Right renal pelvis (tissue), 4 donors: ENCODE measurements at regions not wholly inside any gene's neighbourhood (a gene's known extent, or its start where the extent isn't known, plus 50 kb on each side); places are given as distances from the start of the nearest gene placed in this dataset.

Experiments used
- DNase-seq, 4 donors: peaks; one replicate each; pipeline ENCODE4 v3.0.0-alpha.2; 2013; ENCODE audit warnings: low read depth in 4 of 4, low spot score in 3 of 4, missing footprints in 1 of 4

DNA sequence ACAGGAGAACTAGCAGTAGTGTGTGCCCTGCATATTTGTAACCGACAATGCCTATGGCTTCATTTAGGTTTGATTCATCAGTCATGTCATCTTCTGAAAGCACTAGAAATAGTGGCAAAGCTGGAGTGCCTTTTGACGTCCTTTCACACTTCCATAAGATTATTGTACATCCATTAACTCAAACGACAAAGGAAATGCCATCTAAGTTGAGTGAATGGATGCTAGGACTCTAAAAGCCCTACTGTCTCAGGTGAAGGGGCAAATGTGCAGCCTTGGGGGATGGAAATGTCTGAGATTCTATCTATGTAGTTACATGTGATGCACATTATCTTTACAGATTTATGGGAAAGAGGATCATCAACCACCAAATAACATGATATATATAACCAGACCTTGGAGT, 1473.6 kb downstream of the STIM2 start:
- no peak for DNase-seq

DNA sequence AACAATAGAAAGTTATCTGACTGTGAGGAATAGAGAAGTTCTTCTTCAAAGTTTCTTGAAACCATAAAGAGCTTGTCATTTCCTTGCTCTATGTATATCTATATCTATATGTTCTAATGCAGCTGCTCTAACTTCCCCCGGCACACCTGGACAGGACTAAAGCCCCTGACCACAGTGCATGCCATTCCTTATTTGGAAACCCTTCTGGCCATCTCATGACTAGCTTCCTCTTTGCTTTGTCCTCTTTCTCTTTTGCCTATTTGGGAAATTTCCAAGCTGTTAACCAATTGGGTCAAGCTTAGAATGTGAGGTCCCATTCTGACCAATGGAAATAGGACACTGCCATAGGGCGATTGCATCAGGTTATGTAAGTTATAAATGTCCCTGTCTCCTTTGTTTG, 1481.1 kb downstream of the STIM2 start:
- DNase-seq = no peak

GRCh38 chr4:28350485-28350884, 1489.8 kb downstream of the STIM2 start:
- no peak for DNase-seq

- no peak for DNase-seq
Measured at GRCh38 chr4:28351102-28351501, 1490.5 kb downstream of the STIM2 start.

DNA sequence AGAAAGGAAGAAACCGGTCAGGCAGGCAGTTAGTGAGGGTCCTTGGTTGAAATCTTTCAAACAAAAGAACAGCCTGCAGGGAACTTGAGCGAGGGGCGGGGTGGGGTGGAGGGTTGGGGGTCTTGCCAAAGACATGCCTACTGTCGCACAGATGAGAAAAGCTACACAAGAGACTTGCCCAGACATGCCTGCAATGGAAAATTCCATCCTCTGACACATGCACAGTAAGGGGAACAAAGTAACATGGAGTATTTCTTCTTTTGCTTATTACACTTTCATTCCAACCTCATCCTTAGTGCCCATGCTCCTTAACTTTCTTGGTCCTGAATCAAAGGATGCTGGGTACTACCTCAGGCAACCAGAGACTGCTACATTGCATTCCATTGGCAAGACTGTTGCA, 1491.2 kb downstream of the STIM2 start:
- DNase-seq = no peak

GRCh38 chr4:28354880-28355656, 1494.4 kb downstream of the STIM2 start:
- no peak for DNase-seq

DNA sequence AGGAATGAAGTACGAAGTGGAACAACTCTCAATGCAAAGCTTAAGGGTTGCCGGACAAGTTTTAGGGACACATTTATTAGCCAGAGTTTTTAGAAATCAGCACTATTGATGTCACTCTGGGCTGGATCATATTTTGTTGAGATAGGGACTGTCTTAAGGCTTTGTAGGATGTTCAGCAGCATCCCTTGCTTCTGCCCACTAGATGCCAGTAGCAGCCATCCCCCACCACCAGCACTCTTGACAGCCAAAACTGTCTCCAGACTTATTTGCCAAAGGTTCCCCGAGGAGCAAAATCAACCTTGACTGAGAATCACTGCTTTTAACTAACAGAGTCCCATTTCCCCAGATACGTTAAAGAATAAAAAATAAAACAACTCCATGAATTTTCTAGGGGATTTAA, 1497.3 kb downstream of the STIM2 start:
- no peak for DNase-seq

- no peak for DNase-seq
Measured at GRCh38 chr4:28358606-28359005, 1498.0 kb downstream of the STIM2 start.

DNA sequence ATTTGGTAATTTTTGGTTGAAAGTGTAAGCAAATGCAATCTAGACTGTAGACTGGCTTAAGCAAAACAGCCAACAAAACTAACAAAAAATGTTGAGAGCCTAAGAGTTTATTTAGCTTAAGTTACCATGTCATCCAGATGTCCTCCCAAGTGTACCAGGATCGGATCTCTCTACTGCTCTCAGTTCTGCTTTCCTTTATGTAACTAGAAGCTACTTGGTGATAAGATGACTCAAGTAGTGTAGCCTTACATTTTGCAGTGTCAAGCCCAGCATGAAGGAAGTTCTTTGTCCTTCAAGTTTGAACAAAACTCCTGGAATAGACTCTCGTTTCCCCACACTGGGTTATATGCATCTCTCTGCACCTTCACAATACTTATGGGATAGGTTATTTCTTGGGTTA, 1500.0 kb downstream of the STIM2 start:
- no peak for DNase-seq

GRCh38 chr4:28362169-28362568, 1501.5 kb downstream of the STIM2 start:
- DNase-seq = no peak

- no peak for DNase-seq
Measured at GRCh38 chr4:28369499-28369898, 1508.9 kb downstream of the STIM2 start.

DNA sequence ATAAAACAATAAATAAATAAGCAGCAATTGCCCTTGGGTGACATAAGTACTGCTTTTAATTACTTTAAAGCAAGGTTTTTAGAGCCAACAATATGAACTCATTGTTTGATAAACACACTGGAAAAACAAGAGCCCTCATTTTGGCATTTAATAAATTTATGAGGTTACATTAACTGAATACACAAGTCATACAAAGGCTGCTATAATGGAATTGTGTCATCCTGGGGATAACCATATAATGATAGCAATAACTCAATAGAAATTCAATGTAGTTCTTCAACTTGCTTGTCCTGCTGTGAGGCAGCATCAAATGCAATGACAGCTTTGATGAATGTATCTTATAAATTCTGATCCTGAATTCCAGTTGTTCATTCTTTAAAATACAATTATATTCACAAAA, 1512.5 kb downstream of the STIM2 start:
- DNase-seq = no peak

DNA sequence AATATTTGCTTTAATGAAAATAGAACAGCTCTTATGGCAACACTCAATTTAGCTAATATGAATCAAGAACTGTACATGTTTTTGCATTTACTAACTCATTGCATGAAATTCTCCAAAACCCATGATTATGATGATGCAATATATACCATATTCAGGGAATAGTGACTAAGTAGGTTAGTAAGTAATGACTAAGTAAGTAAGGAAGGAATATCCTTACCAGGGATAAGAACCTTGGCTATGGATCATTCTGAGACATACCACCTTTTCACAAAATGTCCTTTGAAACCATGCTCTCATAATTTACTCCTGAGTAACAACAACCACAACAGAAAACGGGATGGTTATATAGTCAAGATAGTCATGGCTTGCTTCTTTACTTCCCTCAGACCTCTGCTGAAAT, 1513.0 kb downstream of the STIM2 start:
- no peak for DNase-seq

DNA sequence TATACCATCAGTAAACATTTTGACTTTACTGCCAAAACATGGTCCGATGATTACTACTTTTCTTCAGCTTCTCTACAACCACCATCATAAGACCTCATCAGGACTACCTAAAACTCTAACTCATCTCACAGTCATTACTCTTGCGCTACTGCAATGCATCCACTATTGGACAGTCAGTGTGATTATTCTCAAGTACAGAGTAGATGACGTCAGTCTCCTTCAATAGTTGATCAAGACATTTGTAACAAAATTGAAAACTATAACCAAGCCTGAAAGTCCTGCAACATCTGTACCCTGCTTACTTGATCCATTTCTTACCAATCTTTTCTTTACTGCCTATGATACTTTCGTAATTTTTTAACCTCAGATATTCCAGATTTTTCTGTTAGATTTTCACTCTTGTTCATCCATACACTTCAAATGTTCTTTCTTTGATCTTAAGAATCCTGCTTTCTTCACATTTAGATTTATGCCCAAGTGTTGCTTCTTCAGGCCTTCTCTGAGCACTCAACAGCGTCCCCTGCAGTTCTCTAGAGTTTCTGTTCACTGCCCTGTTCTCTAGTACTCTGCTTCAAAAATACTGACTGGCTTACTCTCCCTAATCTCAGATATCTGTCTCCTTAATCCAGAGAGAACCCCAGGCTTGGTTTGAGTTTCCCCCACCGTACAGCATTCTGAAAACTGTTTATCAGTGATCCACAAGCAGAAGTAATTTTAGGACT, 1517.6 kb downstream of the STIM2 start:
- no peak for DNase-seq

- no peak for DNase-seq
Measured at GRCh38 chr4:28385801-28386200, 1525.2 kb downstream of the STIM2 start.

DNA sequence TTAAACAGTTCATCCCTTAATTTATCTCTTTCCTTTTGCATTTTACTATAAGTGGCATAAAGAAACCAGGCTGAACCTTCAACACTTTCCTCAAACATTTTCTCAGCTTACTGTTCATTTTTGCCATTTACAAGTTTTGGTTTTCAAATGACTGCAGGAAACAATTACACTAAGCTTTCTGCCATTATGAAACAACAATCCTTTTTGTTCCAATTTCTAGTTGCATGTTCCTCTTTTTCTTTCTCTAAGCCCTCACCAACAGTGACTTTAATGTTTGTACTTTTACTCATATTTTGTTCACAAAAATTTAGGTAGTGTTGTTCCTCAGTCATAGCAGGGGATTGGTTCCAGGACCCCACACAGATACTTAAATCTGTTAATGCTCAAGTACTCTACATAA, 1526.1 kb downstream of the STIM2 start:
- no peak for DNase-seq

DNA sequence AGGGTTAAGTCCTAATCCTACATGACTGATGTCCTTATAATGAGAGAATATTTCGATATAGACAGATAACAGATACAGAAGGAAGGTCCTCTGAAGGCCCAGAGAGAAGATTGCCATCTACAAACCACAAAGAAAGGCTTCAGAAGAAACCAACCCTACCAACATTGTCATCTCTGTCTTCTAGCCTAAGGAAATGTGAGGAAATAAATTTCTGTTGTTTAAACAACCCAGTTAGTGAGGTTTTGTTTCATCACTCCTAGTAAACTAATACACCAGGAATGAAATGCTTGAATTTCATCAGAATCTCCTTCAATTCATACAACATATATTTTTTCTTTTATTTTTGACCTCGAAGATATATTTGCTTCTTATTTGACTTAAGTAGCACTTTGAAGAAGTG, 1527.8 kb downstream of the STIM2 start:
- no peak for DNase-seq

GRCh38 chr4:28391877-28392276, 1531.2 kb downstream of the STIM2 start:
- DNase-seq = no peak

DNA sequence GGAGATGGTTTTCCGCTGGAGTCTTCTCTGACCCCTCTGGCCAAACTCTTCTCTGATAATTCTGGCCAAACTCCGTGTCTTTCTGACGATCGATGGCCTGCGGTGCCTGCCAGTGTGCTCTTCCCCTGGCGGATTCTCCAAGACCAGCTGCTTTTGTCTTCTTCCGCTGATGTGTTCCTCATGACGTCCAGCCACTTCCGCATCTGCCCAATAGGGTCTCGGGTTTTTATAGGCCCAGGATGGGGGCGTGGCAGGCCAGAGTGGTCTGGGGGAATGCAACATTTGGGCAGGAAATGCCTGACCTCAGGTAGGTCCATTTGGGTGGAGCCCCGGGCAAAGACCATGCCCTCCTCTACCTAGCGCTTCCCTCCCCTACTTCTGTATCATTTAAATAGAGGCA, 1542.1 kb downstream of the STIM2 start:
- no peak for DNase-seq

- no peak for DNase-seq
Measured at GRCh38 chr4:28421221-28421620, 1560.6 kb downstream of the STIM2 start.

DNA sequence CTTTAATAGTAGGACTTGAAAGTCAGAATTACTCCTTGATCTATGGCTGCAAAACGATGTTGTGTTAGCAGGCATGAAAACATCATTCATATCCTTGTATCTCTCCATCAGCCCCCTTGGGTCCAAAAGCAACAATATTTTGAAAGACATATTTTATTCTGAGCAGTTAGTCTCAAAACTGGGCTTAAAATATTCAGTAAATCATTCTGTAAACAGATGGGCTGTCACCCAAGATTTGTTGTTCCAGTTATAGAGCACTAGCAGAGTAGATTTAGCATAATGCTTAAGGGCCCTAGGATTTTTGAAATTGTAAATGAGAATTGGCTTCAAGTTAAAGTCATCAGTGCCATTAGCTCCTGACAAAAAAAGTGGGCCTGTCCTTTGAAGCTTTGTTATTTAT, 1565.6 kb downstream of the STIM2 start:
- peak in 2 of 4 donors; percentile 4 to 15 for DNase-seq
